NCI-H345 treated with DMSO at 0.1 percent for 48 hours (cell line): ENCODE measurements at regions not wholly inside any gene's neighbourhood (a gene's known extent, or its start where the extent isn't known, plus 50 kb on each side); places are given as distances from the start of the nearest gene placed in this dataset.
"Not testable (repeated sequence)": the region's sequence is repeated elsewhere in the genome, so short reads cannot be mapped to it uniquely, and the experiment has no call there.

Experiments used
- DNase-seq: peaks from one replicate; lab custom pipeline; 2025; ENCODE audit not compliant: unreplicated experiment; lab: John Stamatoyannopoulos, UW

- DNase-seq, result no peak
These were observed 182.7 kb downstream of the TAF11L14 start for GRCh38 chr5:17816944-17817343.

DNA sequence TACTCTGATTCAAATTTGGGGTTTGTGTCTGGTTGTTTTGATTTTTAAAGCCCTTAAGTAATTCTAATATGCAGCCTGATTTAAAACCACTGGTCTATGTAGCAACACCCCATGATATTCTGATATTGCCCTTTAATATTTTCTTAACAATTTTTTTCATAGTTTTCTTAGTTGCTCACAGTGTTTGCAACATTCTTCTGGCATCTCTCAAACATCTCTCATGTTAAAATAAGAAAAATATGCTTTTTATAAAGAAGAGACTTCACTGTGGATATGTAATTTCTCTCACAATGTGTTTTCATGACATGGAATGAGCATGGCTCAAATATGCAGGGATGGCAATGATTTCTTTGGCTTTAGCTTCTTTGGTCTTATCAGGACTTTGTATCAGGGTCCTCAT, 183.7 kb downstream of the TAF11L14 start:
- no peak for DNase-seq

- no peak for DNase-seq
These were observed 185.5 kb downstream of the TAF11L14 start for GRCh38 chr5:17819783-17820182.

DNA sequence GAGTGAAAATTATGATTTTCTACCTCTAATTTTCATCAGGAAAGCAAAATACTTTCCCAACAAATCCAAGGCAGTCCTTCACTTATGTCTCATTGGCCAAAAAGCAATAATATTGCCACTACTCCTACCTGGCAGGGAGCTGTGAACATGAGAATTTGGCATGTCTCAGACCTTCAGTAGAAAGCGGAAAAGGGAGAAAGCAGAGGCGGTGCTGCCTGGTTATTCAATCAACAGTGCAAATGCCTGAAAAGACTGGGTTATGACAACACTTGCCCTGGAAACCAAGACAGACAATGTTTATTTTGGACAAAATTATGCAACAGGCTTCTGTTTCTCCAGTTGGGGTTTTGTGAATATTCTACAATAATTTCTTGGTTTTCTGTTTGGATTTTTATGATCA, 194.4 kb downstream of the TAF11L14 start:
- DNase-seq, result no peak

DNA sequence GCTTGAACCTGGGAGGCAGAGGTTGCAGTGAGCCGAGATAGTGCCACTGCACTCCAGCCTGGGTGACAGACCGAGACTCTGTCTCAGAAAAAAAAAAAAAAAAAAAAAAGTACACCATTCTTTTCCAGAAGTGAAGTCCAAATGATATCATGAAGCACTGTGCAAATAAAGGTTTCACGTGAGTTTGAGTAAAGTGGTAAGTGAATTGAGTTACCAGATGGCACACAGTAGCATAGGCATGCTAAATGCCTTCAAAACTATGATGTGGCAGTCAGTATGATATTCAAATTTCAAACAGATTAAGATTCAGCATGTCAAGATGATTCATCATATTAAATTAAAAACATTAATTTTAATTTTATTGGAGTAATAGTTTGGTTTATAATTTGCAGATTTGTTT, 195.2 kb downstream of the TAF11L14 start:
- DNase-seq, result no peak

DNA sequence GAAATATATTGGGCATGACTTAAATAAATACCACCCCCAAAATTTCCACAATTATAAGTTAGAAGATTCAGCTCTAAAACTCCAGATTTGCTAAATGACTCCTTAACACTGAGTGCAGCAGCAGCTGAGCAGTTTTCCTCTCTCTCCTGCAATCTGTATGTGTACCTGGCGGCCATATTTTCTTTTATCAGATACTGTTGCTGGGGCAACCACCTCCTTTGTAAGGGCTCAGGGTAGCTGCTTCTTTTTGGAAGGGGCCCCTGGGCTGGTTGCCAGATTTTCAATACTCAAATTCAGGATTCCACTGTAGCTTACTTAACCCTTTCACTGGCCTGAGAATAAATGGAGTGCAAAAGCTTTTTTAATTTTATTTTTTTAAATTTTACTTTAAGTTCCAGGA, 197.0 kb downstream of the TAF11L14 start:
- peak; percentile 93 for DNase-seq

DNA sequence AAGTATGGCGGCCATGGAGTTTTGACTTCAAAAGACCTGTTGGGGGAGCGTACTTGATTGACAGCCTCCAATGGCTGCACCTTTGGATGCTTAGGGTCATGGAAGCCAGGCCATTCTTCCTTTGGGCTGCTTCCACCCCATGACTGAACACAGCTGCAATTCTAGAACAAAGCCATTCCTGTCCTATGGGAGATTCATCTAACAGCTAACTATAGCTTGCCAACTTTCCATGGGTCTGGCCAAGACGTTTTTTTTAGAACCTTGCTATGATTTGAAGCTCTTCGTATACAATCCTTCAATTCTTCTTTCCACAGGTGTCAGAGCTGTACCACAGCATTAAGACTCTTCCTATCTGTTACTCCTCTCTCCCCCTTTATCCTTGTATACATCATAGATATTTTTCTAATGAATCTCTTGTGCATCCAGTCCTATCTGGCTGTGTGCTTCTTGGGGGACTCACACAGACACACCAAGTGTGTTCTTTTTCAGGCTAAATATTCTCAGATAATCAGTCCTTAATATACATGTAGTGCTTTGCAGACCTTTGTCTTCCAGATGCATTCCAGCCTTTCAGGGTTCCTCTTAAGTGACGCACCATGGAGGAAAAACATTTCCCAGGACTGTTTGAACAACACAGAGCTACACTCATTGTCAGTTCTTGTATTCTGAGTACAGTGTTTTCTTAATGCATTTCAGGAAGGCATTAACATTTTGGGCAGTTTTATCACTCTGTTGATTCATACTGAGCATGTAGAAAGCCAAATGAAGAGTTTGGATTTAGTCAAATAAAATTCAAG, 198.9 kb downstream of the TAF11L14 start:
- no peak for DNase-seq

- no peak for DNase-seq
These were observed 203.5 kb downstream of the TAF11L14 start for GRCh38 chr5:17837757-17838156.

- no peak for DNase-seq
These were observed 204.2 kb downstream of the TAF11L14 start for GRCh38 chr5:17838469-17838868.

- DNase-seq, result no peak
These were observed 205.6 kb downstream of the TAF11L14 start for GRCh38 chr5:17839848-17840247.

DNA sequence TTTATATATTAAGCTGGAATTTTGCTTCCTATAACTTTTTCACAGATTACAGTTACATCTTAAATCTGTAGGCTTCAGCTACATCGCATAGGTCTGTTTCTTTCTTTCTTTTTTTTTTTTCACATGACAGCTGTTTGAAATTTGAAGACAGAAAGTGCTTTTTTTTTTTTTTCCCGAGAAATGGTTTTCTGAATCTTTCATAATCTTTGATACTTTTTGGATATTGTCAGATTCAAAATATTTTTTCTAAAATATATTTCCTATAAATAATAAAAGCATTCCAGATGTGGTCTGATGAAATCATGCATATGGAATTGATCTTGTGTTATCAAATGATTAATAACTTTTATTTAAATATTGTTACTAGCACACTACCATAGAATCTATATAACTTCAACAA, 212.2 kb downstream of the TAF11L14 start:
- DNase-seq, result no peak

DNA sequence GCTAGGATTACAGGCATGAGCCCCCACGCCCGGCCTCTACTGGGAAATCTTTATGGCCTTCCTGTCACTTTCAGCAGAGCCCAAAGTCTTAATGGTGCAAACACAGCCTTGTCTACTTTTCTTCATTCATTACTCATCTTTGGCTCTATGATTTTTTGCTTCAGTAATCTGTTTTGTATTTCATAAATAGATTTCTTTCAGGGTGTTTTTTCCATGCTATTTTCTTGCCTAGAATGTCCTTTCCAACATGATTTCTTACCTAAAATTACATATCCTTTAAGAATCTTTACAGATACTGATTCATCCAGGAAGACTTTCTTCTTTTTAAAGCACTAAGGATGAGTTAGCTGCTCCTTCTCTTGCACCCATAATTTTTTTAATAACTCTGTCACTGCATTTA, 213.0 kb downstream of the TAF11L14 start:
- DNase-seq, result no peak

GRCh38 chr5:17852111-17852510, 217.9 kb downstream of the TAF11L14 start:
- DNase-seq, result no peak

DNA sequence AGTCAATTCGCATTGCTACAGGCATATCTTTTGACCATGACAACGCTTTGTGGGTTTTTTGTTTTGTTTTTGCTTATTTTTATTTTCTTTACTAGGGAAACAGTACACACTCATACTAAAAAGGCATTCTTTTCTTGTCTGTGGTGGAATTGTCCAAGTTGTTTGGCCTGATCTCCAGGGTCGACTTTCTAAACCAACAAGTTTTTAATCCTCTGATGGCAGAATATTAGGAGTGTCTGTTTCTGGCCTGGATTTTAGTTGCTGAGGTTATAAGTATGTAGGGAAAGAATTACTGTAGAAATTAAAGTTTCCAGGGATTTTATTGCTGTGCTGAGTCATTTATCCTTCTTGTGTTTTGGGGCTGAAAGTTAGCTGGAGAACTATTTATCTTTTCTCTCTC, 218.5 kb downstream of the TAF11L14 start:
- no peak for DNase-seq

- DNase-seq, result no peak
These were observed 220.6 kb downstream of the TAF11L14 start for GRCh38 chr5:17854901-17855300.

GRCh38 chr5:17860660-17861315, 226.5 kb downstream of the TAF11L14 start:
- no peak for DNase-seq

- not testable (repeated sequence) for DNase-seq
These were observed 230.6 kb downstream of the TAF11L14 start for GRCh38 chr5:17864903-17865302.

GRCh38 chr5:17865966-17866365, 231.7 kb downstream of the TAF11L14 start:
- DNase-seq, result not testable (repeated sequence)

DNA sequence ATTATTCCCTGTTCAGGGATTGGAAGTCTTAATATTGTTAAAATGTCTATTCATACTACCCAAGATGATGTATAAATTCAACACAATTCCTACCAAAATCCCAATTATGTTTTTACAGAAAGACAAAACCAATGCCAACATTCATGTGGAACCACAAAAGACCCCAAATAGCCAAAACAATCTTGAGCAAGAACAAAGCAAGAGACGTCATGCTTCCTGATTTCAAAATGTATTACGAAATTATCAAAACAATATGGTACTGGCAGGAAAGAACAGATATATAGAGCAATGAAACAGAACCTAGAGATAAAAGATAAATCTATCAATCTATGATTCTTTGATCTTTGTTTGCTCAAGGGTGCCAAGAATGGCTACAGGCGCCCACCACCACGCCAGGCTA, 237.9 kb downstream of the TAF11L14 start:
- DNase-seq, result no peak

- DNase-seq, result no peak
These were observed 244.3 kb downstream of the TAF11L14 start for GRCh38 chr5:17878541-17878940.

- DNase-seq, result no peak
These were observed 245.0 kb downstream of the TAF11L14 start for GRCh38 chr5:17879276-17879675.

- no peak for DNase-seq
These were observed 246.6 kb downstream of the TAF11L14 start for GRCh38 chr5:17880869-17881268.
